GM13977 (cell line): ENCODE measurements at regions not wholly inside any gene's neighbourhood (a gene's known extent, or its start where the extent isn't known, plus 50 kb on each side); places are given as distances from the start of the nearest gene placed in this dataset.

ENCODE experiments used
- DNase-seq: peaks from one replicate; pipeline ENCODE4 v3.0.0; 2012; ENCODE audit warnings: low spot score
- in situ Hi-C: fragments of 300-500 bp; cut with MboI; formaldehyde crosslinking; loops from one replicate; pipeline ENCODE4 v1.12.0; 2022; ENCODE audit warnings: low sequenced_read_pairs, low pct_unique_long_range_greater_than_20kb, mixed read lengths, inconsistent platforms; ENCODE audit not compliant: unreplicated experiment
- TF ChIP-seq, protein P1 (sequence below): IDR thresholded peaks from 2 replicates; pipeline ENCODE4 v1.5.1; 2012; ENCODE audit warnings: mild to moderate bottlenecking, control low read depth; ENCODE audit not compliant: insufficient read depth; ENCODE audit errors: extremely low read depth, missing control alignments

- TF ChIP-seq, protein P1, sequence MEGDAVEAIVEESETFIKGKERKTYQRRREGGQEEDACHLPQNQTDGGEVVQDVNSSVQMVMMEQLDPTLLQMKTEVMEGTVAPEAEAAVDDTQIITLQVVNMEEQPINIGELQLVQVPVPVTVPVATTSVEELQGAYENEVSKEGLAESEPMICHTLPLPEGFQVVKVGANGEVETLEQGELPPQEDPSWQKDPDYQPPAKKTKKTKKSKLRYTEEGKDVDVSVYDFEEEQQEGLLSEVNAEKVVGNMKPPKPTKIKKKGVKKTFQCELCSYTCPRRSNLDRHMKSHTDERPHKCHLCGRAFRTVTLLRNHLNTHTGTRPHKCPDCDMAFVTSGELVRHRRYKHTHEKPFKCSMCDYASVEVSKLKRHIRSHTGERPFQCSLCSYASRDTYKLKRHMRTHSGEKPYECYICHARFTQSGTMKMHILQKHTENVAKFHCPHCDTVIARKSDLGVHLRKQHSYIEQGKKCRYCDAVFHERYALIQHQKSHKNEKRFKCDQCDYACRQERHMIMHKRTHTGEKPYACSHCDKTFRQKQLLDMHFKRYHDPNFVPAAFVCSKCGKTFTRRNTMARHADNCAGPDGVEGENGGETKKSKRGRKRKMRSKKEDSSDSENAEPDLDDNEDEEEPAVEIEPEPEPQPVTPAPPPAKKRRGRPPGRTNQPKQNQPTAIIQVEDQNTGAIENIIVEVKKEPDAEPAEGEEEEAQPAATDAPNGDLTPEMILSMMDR = no peak
These were observed 444.3 kb downstream of the GPAM start for GRCh38 chr10:111739125-111739873.

DNA sequence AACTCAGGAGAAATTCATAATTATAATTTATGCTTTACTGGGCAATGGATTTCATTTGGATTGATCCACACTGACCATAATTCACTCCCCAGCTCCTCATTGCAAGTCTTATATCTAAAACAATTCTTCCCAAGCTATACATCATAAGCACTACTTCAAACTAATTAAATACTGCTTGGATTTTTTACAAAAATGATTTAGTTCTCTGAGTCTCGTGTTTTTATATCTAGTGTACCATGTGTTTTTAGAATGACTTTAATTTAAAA lies 443.8 kb downstream of the GPAM start:
- DNase-seq = no peak
- in situ Hi-C loops = no loop called here
- TF ChIP-seq, protein P1 = no peak

More at GRCh38 chr10:111739125-111739873, 444.3 kb downstream of the GPAM start:
- DNase-seq = no peak
- in situ Hi-C loops = no loop called here

GRCh38 chr10:111745982-111746381 lies 437.6 kb downstream of the GPAM start:
- TF ChIP-seq, protein P1 = no peak

DNA sequence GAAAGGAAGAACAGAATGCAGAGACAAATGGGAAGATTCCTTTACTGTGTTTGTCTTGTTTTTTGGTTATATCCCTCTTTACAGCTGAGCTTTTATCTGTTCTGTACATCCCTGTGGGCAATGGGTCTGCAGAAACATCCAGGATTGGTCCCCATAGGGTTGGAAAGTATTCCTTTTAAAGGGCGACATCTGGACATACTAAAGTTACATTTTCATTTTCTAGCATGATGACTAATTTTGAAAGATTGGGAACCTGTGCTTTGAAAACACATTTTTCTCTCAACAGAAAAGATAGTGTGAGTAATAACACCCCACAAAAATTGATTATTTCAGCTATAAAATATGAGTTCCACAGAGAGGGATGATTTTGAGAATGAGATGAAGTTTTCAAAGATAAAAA lies 435.8 kb downstream of the GPAM start:
- no peak for DNase-seq
- in situ Hi-C loops = no loop called here
- TF ChIP-seq, protein P1 = no peak

More at GRCh38 chr10:111745982-111746381, 437.6 kb downstream of the GPAM start:
- in situ Hi-C loops = no loop called here
- no peak for DNase-seq

DNA sequence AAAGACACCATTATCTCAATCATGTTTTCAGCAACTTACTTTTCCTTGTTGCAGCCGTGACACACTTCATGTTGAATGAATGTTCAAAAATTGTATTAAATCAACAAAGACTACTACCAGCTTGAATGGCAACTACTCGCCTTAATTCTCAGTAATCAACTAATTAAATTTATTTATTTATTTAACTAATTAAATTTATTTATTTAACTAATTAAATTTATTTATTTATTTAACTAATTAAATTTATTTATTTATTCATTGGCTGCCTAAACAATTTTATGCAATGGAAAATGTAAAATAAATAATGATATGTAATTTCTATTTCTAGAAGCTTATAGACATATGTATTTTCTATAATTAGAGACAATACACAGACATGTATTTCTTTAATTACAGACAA lies 435.4 kb downstream of the GPAM start:
- DNase-seq = no peak
- TF ChIP-seq, protein P1 = no peak
- in situ Hi-C loops = no loop called here

DNA sequence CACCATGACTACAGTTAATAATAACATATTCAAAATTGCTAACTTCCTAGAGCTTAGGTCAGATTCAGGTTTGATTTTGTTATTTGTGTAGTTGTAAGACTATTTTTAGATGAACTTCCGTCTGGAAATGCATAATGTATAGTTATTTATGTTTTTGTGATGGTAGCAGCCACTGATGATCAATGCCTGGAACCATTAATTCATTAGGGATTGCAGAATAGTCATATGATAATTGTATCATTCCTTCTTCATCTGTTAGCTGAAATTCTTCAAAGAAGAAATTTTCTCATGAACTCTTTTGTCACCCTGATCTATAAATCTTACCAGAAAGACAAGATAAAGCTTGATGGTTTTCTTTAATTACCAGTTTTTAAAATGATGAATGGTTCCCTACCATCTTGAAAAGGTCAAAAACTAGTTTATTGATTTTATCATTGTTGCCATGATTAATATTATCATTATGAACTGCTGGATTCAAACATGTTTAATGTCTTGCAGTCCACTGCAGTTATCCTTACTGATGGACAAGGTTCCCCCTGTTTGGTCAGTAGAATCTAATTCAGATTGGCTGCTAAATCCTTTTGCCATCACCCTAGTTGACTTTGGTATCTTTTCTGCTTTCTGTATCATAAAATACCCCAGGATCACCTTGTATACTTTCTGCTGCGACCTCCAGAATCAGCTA lies 433.3 kb downstream of the GPAM start:
- TF ChIP-seq, protein P1 = no peak
- in situ Hi-C loops = no loop called here
- no peak for DNase-seq
